ENCODE measurements at regions not wholly inside any gene's neighbourhood (a gene's known extent, or its start where the extent isn't known, plus 50 kb on each side); places are given as distances from the start of the nearest gene placed in this dataset.

- no peak overlapping the region for H3K4me3 ChIP-seq (ENCODE audit: low read depth, low read length)
- no peak for DNase-seq (ENCODE audit: extremely low spot score)
- WGBS = 65% methylated on average over 5 of the region's 5 CpGs
- H3K36me3 ChIP-seq (ENCODE audit: insufficient read depth) = no peaks in the 10 kb centered on the region
- no peak overlapping the region for H3K27ac ChIP-seq (ENCODE audit: low read depth)
- H3K4me1 ChIP-seq (ENCODE audit: insufficient read depth) = no peaks in the 10 kb centered on the region
Measured at GRCh38 chr5:167503926-167504720, 787.3 kb upstream of the WWC1 start.

- 64% methylated on average over 4 of the region's 4 CpGs for WGBS
- no peak for DNase-seq (ENCODE audit: extremely low spot score)
- H3K36me3 ChIP-seq (ENCODE audit: insufficient read depth) = no peaks in the 10 kb centered on the region
- H3K4me1 ChIP-seq (ENCODE audit: insufficient read depth) = no peaks in the 10 kb centered on the region
- no peak overlapping the region for H3K27ac ChIP-seq (ENCODE audit: low read depth)
- no peak overlapping the region for H3K4me3 ChIP-seq (ENCODE audit: low read depth, low read length)
Measured at GRCh38 chr5:167507463-167508233, 783.8 kb upstream of the WWC1 start.

- Histone ChIP-seq H3K4me3 (ENCODE audit: low read depth, low read length) (no peak overlapping the region), H3K27ac (ENCODE audit: low read depth) (no peak overlapping the region), H3K36me3 (ENCODE audit: insufficient read depth) (no peaks in the 10 kb centered on the region), H3K4me1 (ENCODE audit: insufficient read depth) (no peaks in the 10 kb centered on the region)
- 92% methylated on average over 3 of the region's 3 CpGs for WGBS
- no peak for DNase-seq (ENCODE audit: extremely low spot score)
Measured at GRCh38 chr5:167509076-167509475, 782.4 kb upstream of the WWC1 start.

- no peak for DNase-seq (ENCODE audit: extremely low spot score)
- WGBS = 45% methylated on average over 1 of the region's 1 CpG
- Histone ChIP-seq H3K4me3 (ENCODE audit: low read depth, low read length) (no peak overlapping the region), H3K4me1 (ENCODE audit: insufficient read depth) (no peaks in the 10 kb centered on the region), H3K36me3 (ENCODE audit: insufficient read depth) (no peaks in the 10 kb centered on the region), H3K27ac (ENCODE audit: low read depth) (no peak overlapping the region)
Measured at GRCh38 chr5:167511276-167511675, 780.2 kb upstream of the WWC1 start.

- H3K4me1 ChIP-seq (ENCODE audit: insufficient read depth) = no peaks in the 10 kb centered on the region
- WGBS = 68% methylated on average over 2 of the region's 2 CpGs
- H3K4me3 ChIP-seq (ENCODE audit: low read depth, low read length) = no peak overlapping the region
- H3K27ac ChIP-seq (ENCODE audit: low read depth) = no peak overlapping the region
- no peak for DNase-seq (ENCODE audit: extremely low spot score)
- no peaks in the 10 kb centered on the region for H3K36me3 ChIP-seq (ENCODE audit: insufficient read depth)
Measured at GRCh38 chr5:167512111-167512510, 779.3 kb upstream of the WWC1 start.

GRCh38 chr5:167513381-167513780 lies 778.1 kb upstream of the WWC1 start:
- WGBS = 59% methylated on average over 7 of the region's 7 CpGs
- H3K4me3 ChIP-seq (ENCODE audit: low read depth, low read length) = no peak overlapping the region
- H3K4me1 ChIP-seq (ENCODE audit: insufficient read depth) = no peaks in the 10 kb centered on the region
- no peak overlapping the region for H3K27ac ChIP-seq (ENCODE audit: low read depth)
- H3K36me3 ChIP-seq (ENCODE audit: insufficient read depth) = no peaks in the 10 kb centered on the region
- no peak for DNase-seq (ENCODE audit: extremely low spot score)

- no peak for DNase-seq (ENCODE audit: extremely low spot score)
- Histone ChIP-seq H3K36me3 (ENCODE audit: insufficient read depth) (no peaks in the 10 kb centered on the region), H3K4me1 (ENCODE audit: insufficient read depth) (no peaks in the 10 kb centered on the region), H3K4me3 (ENCODE audit: low read depth, low read length) (no peak overlapping the region), H3K27ac (ENCODE audit: low read depth) (no peak overlapping the region)
- whole genome bisulfite sequencing = 93% methylated on average over 2 of the region's 2 CpGs
Measured at GRCh38 chr5:167514461-167514860, 777.0 kb upstream of the WWC1 start.

GRCh38 chr5:167525004-167525403 lies 766.4 kb upstream of the WWC1 start:
- no peak for DNase-seq (ENCODE audit: extremely low spot score)
- Histone ChIP-seq H3K4me3 (ENCODE audit: low read depth, low read length) (no peak overlapping the region), H3K27ac (ENCODE audit: low read depth) (no peak overlapping the region), H3K4me1 (ENCODE audit: insufficient read depth) (no peaks in the 10 kb centered on the region), H3K36me3 (ENCODE audit: insufficient read depth) (peaks cover 2% of the 10 kb centered on the region)
- 60% methylated on average over 3 of the region's 3 CpGs for WGBS

GRCh38 chr5:167528651-167529050 lies 762.8 kb upstream of the WWC1 start:
- no peak overlapping the region for H3K4me3 ChIP-seq (ENCODE audit: low read depth, low read length)
- H3K4me1 ChIP-seq (ENCODE audit: insufficient read depth) = no peaks in the 10 kb centered on the region
- H3K36me3 ChIP-seq (ENCODE audit: insufficient read depth) = peaks cover under 1% of the 10 kb centered on the region
- DNase-seq (ENCODE audit: extremely low spot score) = no peak
- H3K27ac ChIP-seq (ENCODE audit: low read depth) = no peak overlapping the region
- WGBS = 78% methylated on average over 6 of the region's 6 CpGs

- Histone ChIP-seq H3K36me3 (ENCODE audit: insufficient read depth) (no peaks in the 10 kb centered on the region), H3K4me1 (ENCODE audit: insufficient read depth) (no peaks in the 10 kb centered on the region), H3K4me3 (ENCODE audit: low read depth, low read length) (no peak overlapping the region), H3K27ac (ENCODE audit: low read depth) (no peak overlapping the region)
- WGBS = 31% methylated on average over 13 of the region's 13 CpGs
- DNase-seq (ENCODE audit: extremely low spot score) = no peak
Measured at GRCh38 chr5:167530548-167530947, 760.9 kb upstream of the WWC1 start.

GRCh38 chr5:167533814-167534795 lies 757.3 kb upstream of the WWC1 start:
- no peak overlapping the region for H3K4me3 ChIP-seq (ENCODE audit: low read depth, low read length)
- WGBS = 72% methylated on average over 11 of the region's 11 CpGs
- no peak overlapping the region for H3K27ac ChIP-seq (ENCODE audit: low read depth)
- no peak for DNase-seq (ENCODE audit: extremely low spot score)
- H3K36me3 ChIP-seq (ENCODE audit: insufficient read depth) = no peaks in the 10 kb centered on the region
- H3K4me1 ChIP-seq (ENCODE audit: insufficient read depth) = no peaks in the 10 kb centered on the region

GRCh38 chr5:167539747-167540146 lies 751.7 kb upstream of the WWC1 start:
- Histone ChIP-seq H3K27ac (ENCODE audit: low read depth) (no peak overlapping the region), H3K4me3 (ENCODE audit: low read depth, low read length) (no peak overlapping the region), H3K36me3 (ENCODE audit: insufficient read depth) (no peaks in the 10 kb centered on the region), H3K4me1 (ENCODE audit: insufficient read depth) (no peaks in the 10 kb centered on the region)
- WGBS = 90% methylated on average over 5 of the region's 5 CpGs
- no peak for DNase-seq (ENCODE audit: extremely low spot score)

- 94% methylated on average over 4 of the region's 4 CpGs for WGBS
- Histone ChIP-seq H3K4me3 (ENCODE audit: low read depth, low read length) (no peak overlapping the region), H3K36me3 (ENCODE audit: insufficient read depth) (no peaks in the 10 kb centered on the region), H3K27ac (ENCODE audit: low read depth) (no peak overlapping the region), H3K4me1 (ENCODE audit: insufficient read depth) (no peaks in the 10 kb centered on the region)
- DNase-seq (ENCODE audit: extremely low spot score) = no peak
Measured at GRCh38 chr5:167546270-167546669, 745.2 kb upstream of the WWC1 start.
